ENCODE measurements at regions not wholly inside any gene's neighbourhood (a gene's known extent, or its start where the extent isn't known, plus 50 kb on each side); places are given as distances from the start of the nearest gene placed in this dataset.

GRCh38 chr6:113632220-113632864 lies 224.8 kb upstream of the MARCKS start:
- DNase-seq = no peak

- DNase-seq = no peak
Observed at GRCh38 chr6:113633638-113634037, 223.5 kb upstream of the MARCKS start.

- DNase-seq = no peak
Observed at GRCh38 chr6:113634352-113635163, 222.6 kb upstream of the MARCKS start.

GRCh38 chr6:113635222-113635986 lies 221.7 kb upstream of the MARCKS start:
- DNase-seq = no peak

GRCh38 chr6:113636357-113636824 lies 220.8 kb upstream of the MARCKS start:
- DNase-seq = no peak

- DNase-seq = no peak
Observed at GRCh38 chr6:113640051-113640450, 217.1 kb upstream of the MARCKS start.

- no peak for DNase-seq
Observed at GRCh38 chr6:113642001-113642713, 215.0 kb upstream of the MARCKS start.

- no peak for DNase-seq
Observed at GRCh38 chr6:113642714-113643406, 214.3 kb upstream of the MARCKS start.

- no peak for DNase-seq
Observed at GRCh38 chr6:113643407-113643770, 213.8 kb upstream of the MARCKS start.

- DNase-seq = no peak
Observed at GRCh38 chr6:113644861-113645575, 212.1 kb upstream of the MARCKS start.

- DNase-seq = no peak
Observed at GRCh38 chr6:113645576-113645970, 211.6 kb upstream of the MARCKS start.

- DNase-seq = no peak
Observed at GRCh38 chr6:113645986-113646385, 211.2 kb upstream of the MARCKS start.

GRCh38 chr6:113646701-113647100 lies 210.4 kb upstream of the MARCKS start:
- DNase-seq = no peak

- no peak for DNase-seq
Observed at GRCh38 chr6:113647143-113647889, 209.8 kb upstream of the MARCKS start.

GRCh38 chr6:113648698-113649097 lies 208.4 kb upstream of the MARCKS start:
- DNase-seq = no peak

GRCh38 chr6:113649276-113649675 lies 207.9 kb upstream of the MARCKS start:
- DNase-seq = no peak

- DNase-seq = no peak
Observed at GRCh38 chr6:113649880-113650609, 207.1 kb upstream of the MARCKS start.

- DNase-seq = no peak
Observed at GRCh38 chr6:113650610-113650979, 206.6 kb upstream of the MARCKS start.

- DNase-seq = no peak
Observed at GRCh38 chr6:113651120-113651519, 206.0 kb upstream of the MARCKS start.

GRCh38 chr6:113651920-113652319 lies 205.2 kb upstream of the MARCKS start:
- DNase-seq = no peak

Measured in hindlimb muscle (tissue), 1 donor.